Activated naive CD8-positive, alpha-beta T cell treated with anti-CD3 and anti-CD28 coated beads for 36 hours (primary cell): ENCODE measurements at regions not wholly inside any gene's neighbourhood (a gene's known extent, or its start where the extent isn't known, plus 50 kb on each side); places are given as distances from the start of the nearest gene placed in this dataset.
"Not testable (repeated sequence)": the region's sequence is repeated elsewhere in the genome, so short reads cannot be mapped to it uniquely, and the experiment has no call there.

Source experiments
- DNase-seq: peaks from one replicate; pipeline ENCODE4 v3.0.0; 2021
- H3K27ac Mint-ChIP-seq: one replicate; pipeline ENCODE4 v1.8.0; 2022; ENCODE audit warnings: mild to moderate bottlenecking, moderate library complexity, mixed read lengths
- H3K27me3 Mint-ChIP-seq: one replicate; pipeline ENCODE4 v1.8.0; 2022; ENCODE audit warnings: mild to moderate bottlenecking, mixed read lengths
- H3K36me3 Mint-ChIP-seq: one replicate; pipeline ENCODE4 v1.8.0; 2021; ENCODE audit warnings: mild to moderate bottlenecking, mixed read lengths
- H3K4me1 Mint-ChIP-seq: one replicate; pipeline ENCODE4 v1.8.0; 2021; ENCODE audit warnings: mixed read lengths
- H3K4me3 Mint-ChIP-seq: one replicate; pipeline ENCODE4 v1.8.0; 2022; ENCODE audit warnings: mild to moderate bottlenecking, moderate library complexity, mixed read lengths
- H3K9me3 Mint-ChIP-seq: one replicate; pipeline ENCODE4 v1.8.0; 2022; ENCODE audit warnings: mixed read lengths

DNA sequence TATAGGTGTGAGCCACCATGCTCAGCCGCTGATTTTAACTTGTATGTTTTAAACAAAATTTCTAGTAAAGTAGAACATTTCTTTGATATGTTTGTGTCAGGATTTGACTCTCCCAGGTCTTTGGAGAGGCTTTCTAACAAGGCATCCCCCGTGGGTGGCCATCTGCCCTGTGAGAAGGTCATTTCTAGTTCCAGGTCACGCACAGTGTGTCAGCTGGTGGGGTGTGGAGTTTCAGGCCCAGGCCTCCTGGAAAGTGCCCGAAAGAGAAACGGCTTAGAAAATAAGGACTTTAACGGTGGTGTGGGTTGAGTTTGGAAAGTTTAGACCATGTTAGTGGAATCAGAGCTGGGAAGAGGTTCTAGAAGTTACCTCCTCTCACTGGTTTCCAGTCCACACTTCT, 61.0 kb downstream of the SPDYE17 start:
- H3K4me3 Mint-ChIP-seq, H3K36me3 Mint-ChIP-seq, H3K27me3 Mint-ChIP-seq, H3K9me3 Mint-ChIP-seq, H3K27ac Mint-ChIP-seq, H3K4me1 Mint-ChIP-seq, DNase-seq: not testable (repeated sequence)

GRCh38 chr7:76969892-76970291, 62.3 kb downstream of the SPDYE17 start:
- H3K27me3 Mint-ChIP-seq, H3K27ac Mint-ChIP-seq, H3K4me1 Mint-ChIP-seq, H3K4me3 Mint-ChIP-seq, H3K36me3 Mint-ChIP-seq, DNase-seq, H3K9me3 Mint-ChIP-seq: not testable (repeated sequence)

GRCh38 chr7:76965731-76966548, 66.2 kb downstream of the SPDYE17 start:
- not testable (repeated sequence) for H3K9me3 Mint-ChIP-seq, H3K4me3 Mint-ChIP-seq, DNase-seq, H3K27me3 Mint-ChIP-seq, H3K36me3 Mint-ChIP-seq, H3K4me1 Mint-ChIP-seq, H3K27ac Mint-ChIP-seq

DNA sequence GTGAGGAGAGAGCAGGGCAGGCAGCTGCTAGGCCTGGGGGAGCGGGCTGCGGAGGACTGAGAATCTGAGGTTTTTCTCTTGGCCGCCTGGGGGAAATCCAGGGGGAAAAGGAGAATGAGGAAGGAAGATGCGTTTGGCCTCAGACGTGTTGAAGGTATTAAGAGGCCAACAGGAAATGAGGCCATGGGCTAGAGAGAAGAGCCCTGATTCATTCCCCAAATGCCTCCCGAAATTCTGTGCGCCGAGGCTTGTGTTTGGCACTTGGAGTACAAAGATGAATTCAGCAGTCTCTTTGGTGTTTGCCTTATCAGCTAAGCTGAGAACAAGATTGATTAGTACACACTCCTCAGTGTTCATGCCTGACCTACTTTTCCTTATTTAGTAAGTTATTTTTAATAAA, 68.1 kb downstream of the SPDYE17 start:
- not testable (repeated sequence) for DNase-seq, H3K27ac Mint-ChIP-seq, H3K36me3 Mint-ChIP-seq, H3K4me1 Mint-ChIP-seq, H3K27me3 Mint-ChIP-seq, H3K4me3 Mint-ChIP-seq, H3K9me3 Mint-ChIP-seq

DNA sequence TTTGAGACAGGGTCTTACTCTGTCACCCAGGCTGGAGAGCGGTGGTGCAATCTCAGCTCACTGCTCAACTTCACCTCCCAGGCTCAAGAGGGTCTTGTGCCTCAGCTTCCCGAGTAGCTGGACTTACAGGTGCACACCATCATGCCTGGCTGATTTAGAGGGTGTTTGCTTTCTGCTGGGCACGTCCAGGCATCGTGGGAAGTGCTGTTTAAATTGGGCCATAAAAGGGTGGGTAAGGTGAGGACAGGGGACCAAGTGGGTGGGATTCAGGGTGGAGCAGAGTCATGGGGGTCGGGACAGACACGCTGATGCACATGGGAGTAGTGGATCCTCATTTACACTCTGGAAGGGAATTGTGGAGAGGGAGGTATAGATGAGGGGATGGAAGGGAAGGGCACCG, 69.1 kb downstream of the SPDYE17 start:
- DNase-seq, H3K4me1 Mint-ChIP-seq, H3K27me3 Mint-ChIP-seq, H3K36me3 Mint-ChIP-seq, H3K27ac Mint-ChIP-seq, H3K4me3 Mint-ChIP-seq, H3K9me3 Mint-ChIP-seq: not testable (repeated sequence)

GRCh38 chr7:76960400-76960986, 71.7 kb downstream of the SPDYE17 start:
- H3K4me1 Mint-ChIP-seq, DNase-seq, H3K9me3 Mint-ChIP-seq, H3K27ac Mint-ChIP-seq, H3K27me3 Mint-ChIP-seq, H3K4me3 Mint-ChIP-seq, H3K36me3 Mint-ChIP-seq: not testable (repeated sequence)

- H3K36me3 Mint-ChIP-seq, H3K9me3 Mint-ChIP-seq, H3K27ac Mint-ChIP-seq, H3K4me1 Mint-ChIP-seq, H3K27me3 Mint-ChIP-seq: not testable (repeated sequence)
- peak; percentile 21 for DNase-seq
- peak overlapping the region; percentile 42 for H3K4me3 Mint-ChIP-seq
These were observed 72.4 kb downstream of the SPDYE17 start for GRCh38 chr7:76959573-76960399.

DNA sequence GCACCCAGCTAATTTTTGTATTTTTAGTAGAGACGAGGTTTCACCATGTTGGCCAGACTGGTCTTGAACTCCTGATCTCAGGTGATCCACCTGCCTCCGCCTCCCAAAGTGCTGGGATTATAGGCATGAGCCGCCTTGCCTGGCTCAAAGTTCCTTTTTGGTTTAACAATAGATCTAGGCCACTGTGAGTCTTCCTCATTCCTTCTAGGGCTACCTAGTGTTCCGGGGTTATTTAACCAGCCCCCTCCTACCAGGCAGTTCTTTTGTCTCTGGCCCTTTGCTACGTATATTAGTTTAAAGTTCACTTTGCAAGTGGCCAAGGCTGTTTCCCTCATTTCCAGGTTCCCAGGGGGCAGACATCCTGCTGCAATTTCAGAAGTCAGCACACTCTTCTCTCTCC, 75.6 kb downstream of the SPDYE17 start:
- not testable (repeated sequence) for H3K27ac Mint-ChIP-seq, H3K27me3 Mint-ChIP-seq, H3K4me1 Mint-ChIP-seq, H3K9me3 Mint-ChIP-seq, DNase-seq, H3K36me3 Mint-ChIP-seq, H3K4me3 Mint-ChIP-seq

DNA sequence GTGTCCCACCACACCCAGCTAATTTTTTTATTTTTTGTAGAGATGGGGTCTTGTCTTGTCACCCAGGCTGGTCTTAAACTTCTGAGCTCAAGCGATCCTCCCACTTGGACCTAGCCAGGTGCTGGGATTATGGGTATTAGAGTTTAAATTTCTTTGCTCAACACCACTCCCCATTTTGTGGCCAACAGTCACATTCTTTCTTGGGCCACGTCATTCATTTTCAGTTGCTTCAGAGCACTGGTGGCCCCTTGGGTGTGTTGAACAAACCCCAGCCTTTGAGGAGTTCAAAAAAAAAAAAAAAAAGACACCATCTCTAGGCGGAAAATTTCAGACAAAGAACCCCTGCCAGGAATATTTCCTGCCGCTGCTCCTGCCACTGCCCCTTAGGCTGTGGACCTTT, 77.0 kb downstream of the SPDYE17 start:
- H3K9me3 Mint-ChIP-seq, H3K36me3 Mint-ChIP-seq, DNase-seq, H3K4me3 Mint-ChIP-seq, H3K27me3 Mint-ChIP-seq, H3K27ac Mint-ChIP-seq, H3K4me1 Mint-ChIP-seq: not testable (repeated sequence)

GRCh38 chr7:76944603-76945002, 87.6 kb downstream of the SPDYE17 start:
- not testable (repeated sequence) for H3K36me3 Mint-ChIP-seq, DNase-seq, H3K4me1 Mint-ChIP-seq, H3K4me3 Mint-ChIP-seq, H3K9me3 Mint-ChIP-seq, H3K27me3 Mint-ChIP-seq, H3K27ac Mint-ChIP-seq

DNA sequence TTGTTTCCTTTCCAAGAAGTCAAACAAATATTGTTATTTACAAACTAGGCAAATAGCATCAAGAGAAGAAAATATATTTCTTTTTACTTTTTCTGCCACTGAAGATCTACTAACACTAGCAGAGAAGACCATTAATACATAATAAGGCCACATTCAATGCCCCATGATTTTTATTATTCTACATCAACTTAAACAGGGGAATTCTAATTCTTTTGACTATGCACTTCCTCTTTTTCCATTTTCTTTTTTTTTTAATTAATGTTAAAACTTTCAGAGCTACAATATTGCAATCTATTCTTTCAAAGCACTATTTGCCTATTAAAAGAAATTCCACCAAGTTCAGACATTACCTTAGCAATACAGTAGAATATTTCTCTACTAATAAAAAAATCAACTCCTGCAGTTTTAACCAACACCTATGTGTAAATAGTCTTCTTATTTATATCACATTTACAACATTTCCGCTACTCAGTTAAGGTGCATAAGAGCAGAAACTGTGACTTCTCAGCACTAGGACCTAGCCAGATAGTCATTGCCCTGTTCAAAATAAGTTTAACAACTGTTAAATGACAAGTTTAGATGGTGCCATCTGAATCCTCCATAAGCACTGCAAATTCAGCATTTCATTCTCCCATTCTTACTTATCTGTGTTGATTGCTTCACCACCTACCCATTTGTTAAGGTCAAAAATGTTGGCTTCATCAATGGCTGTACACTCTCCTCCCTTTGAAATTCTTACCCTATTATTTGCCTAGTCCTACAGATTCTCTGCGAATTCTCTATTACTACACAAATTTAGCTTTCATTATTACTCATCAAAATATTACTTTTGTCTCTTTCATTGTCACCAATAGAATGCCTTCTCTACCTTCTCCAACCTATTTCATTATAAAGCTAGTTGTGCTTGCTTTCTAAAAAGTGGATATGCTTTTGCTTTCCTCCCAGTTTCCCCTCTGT, 90.1 kb downstream of the SPDYE17 start:
- not testable (repeated sequence) for DNase-seq, H3K27ac Mint-ChIP-seq, H3K9me3 Mint-ChIP-seq, H3K4me1 Mint-ChIP-seq, H3K36me3 Mint-ChIP-seq, H3K27me3 Mint-ChIP-seq, H3K4me3 Mint-ChIP-seq

DNA sequence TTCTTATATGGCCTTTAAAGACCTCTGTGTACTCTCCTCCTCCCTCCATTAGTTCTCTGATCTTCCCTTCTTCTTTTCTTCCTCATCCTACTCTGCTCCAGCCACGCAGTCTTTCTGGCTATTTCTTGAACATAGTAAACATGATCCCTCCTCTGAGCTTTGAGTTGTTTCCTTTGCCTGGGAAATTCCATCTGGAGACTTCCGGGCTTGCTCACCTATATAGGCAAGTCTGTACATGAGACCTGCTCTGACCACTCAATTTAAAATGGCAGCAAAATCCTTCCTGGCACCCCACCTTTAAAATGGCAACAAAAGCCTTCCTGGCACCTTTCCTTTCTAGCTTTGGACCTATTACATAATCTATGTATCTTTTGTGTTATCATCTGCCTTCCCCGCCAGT, 94.4 kb downstream of the SPDYE17 start:
- not testable (repeated sequence) for H3K4me3 Mint-ChIP-seq, H3K36me3 Mint-ChIP-seq, DNase-seq, H3K27ac Mint-ChIP-seq, H3K9me3 Mint-ChIP-seq, H3K4me1 Mint-ChIP-seq, H3K27me3 Mint-ChIP-seq

DNA sequence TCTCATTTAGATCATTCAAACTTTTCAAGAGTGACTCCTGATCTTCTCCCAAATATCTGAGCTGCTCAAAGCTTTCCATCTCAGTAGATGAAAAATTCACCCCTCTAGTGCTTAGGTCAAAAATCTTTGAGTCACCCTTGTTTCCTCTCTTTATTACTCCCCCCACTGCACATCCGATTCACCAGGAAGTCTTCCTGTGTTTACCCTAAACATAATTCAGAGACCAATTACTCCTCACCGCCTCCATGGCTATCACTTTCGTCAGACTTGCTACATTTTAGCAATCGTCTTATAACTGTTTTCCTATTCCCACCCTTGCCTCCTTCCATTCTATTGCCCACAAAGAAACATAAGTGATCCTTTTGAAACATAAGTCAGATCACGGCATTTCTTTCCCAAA, 94.8 kb downstream of the SPDYE17 start:
- not testable (repeated sequence) for H3K4me3 Mint-ChIP-seq, H3K27ac Mint-ChIP-seq, DNase-seq, H3K9me3 Mint-ChIP-seq, H3K4me1 Mint-ChIP-seq, H3K27me3 Mint-ChIP-seq, H3K36me3 Mint-ChIP-seq

- not testable (repeated sequence) for DNase-seq, H3K4me3 Mint-ChIP-seq, H3K36me3 Mint-ChIP-seq, H3K27ac Mint-ChIP-seq, H3K27me3 Mint-ChIP-seq, H3K4me1 Mint-ChIP-seq, H3K9me3 Mint-ChIP-seq
These were observed 95.8 kb downstream of the SPDYE17 start for GRCh38 chr7:76936346-76936745.

DNA sequence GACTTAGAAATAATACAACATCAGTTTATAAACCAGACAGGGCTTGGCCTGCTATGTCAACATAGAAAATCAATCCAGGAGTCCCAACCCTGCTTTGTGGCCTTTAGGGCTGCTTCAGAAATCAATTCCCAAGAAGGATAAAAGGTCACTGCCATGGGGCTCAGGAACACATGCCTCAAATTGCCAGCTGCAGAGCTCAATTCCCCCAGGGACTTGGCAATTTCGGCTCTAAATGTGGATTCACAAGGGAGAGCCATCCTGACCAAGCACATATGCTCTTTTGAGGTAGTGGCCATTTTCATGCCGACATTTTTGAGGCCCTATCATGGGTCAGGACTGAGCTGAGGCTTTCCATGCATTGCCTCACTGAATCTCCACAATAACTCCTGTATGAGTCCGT, 97.5 kb downstream of the SPDYE17 start:
- not testable (repeated sequence) for DNase-seq, H3K36me3 Mint-ChIP-seq, H3K4me3 Mint-ChIP-seq, H3K4me1 Mint-ChIP-seq, H3K27ac Mint-ChIP-seq, H3K27me3 Mint-ChIP-seq, H3K9me3 Mint-ChIP-seq
